ENCODE measurements at regions not wholly inside any gene's neighbourhood (a gene's known extent, or its start where the extent isn't known, plus 50 kb on each side); places are given as distances from the start of the nearest gene placed in this dataset.

GRCh38 chr14:101103321-101103901 lies 199.9 kb upstream of the RTL1 start:
- TF ChIP-seq CTCF (IDR thresholded peaks at IDR 0.05) (no peak), YY1 (IDR thresholded peaks at IDR 0.05; ENCODE audit: low read depth) (no peak)

Measured in SK-N-SH (cell line).